Suprapubic skin (tissue), 4 donors: ENCODE measurements at regions not wholly inside any gene's neighbourhood (a gene's known extent, or its start where the extent isn't known, plus 50 kb on each side); places are given as distances from the start of the nearest gene placed in this dataset.

Experiments
- DNase-seq, 2 donors: peaks; one replicate each; pipeline ENCODE4 v3.0.0-alpha.2; 2019; ENCODE audit warnings: low spot score in 2 of 2
- H3K27ac ChIP-seq: fragments of 200-600 bp; sonication (generic); one replicate; pipeline ENCODE4 v1.5.1; 2019
- H3K27me3 ChIP-seq: fragments of 200-600 bp; sonication (generic); one replicate; pipeline ENCODE4 v1.5.1; 2019
- H3K36me3 ChIP-seq: fragments of 200-600 bp; sonication (generic); one replicate; pipeline ENCODE4 v1.5.1; 2019
- H3K4me1 ChIP-seq: fragments of 200-600 bp; sonication (generic); one replicate; pipeline ENCODE4 v1.5.1; 2019
- H3K4me3 ChIP-seq: fragments of 200-600 bp; sonication (generic); one replicate; pipeline ENCODE4 v1.5.1; 2019; ENCODE audit warnings: mild to moderate bottlenecking
- H3K9me3 ChIP-seq: fragments of 200-600 bp; sonication (generic); one replicate; pipeline ENCODE4 v1.5.1; 2019
- CTCF ChIP-seq, 2 donors: fragments of 200-600 bp in 1 of 2; fragments of 450-650 bp in 1 of 2; sonication (generic) in 1 of 2; IDR thresholded peaks; one replicate each; pipeline ENCODE4 v1.5.1; 2016 to 2019; ENCODE audit warnings: antibody characterized with exemption in 2 of 2, mild to moderate bottlenecking in 1 of 2, moderate library complexity in 1 of 2
- EP300 ChIP-seq: sonication (generic); formaldehyde crosslinking; IDR thresholded peaks from one replicate; pipeline ENCODE4 v1.6.1; 2017; ENCODE audit warnings: antibody characterized with exemption
- POLR2A ChIP-seq, 2 donors: fragments of 450-650 bp; IDR thresholded peaks; one replicate each; pipeline ENCODE4 v1.6.1; 2017; ENCODE audit warnings: antibody characterized with exemption in 2 of 2, mild to moderate bottlenecking in 2 of 2, moderate library complexity in 2 of 2
- POLR2AphosphoS5 ChIP-seq, 3 donors: sonication (generic); formaldehyde crosslinking; IDR thresholded peaks; one replicate each; pipeline ENCODE4 v1.6.1; 2017; ENCODE audit warnings: antibody characterized with exemption in 3 of 3
- WGBS: methylation state at CpG from one replicate; pipeline ENCODE4 v1.1.5; 2018; 5-methylcytosine and 5-hydroxymethylcytosine counted together

GRCh38 chr1:163439471-163439870 lies 117.7 kb downstream of the NUF2 start:
- TF ChIP-seq EP300 (no peak), POLR2AphosphoS5 (IDR thresholded peaks at IDR 0.05) (no peak)
- Histone ChIP-seq H3K4me1 (no peaks in the 10 kb centered on the region), H3K36me3 (no peaks in the 10 kb centered on the region), H3K9me3 (no peaks in the 10 kb centered on the region), H3K27ac (no peak overlapping the region), H3K27me3 (no peaks in the 10 kb centered on the region), H3K4me3 (no peak overlapping the region)
- DNase-seq = no peak
- 40% methylated on average over 6 of the region's 6 CpGs for WGBS

GRCh38 chr1:163440090-163440489 lies 118.3 kb downstream of the NUF2 start:
- no peaks in the 10 kb centered on the region for H3K36me3 ChIP-seq
- H3K4me3 ChIP-seq = no peak overlapping the region
- DNase-seq = no peak
- no peaks in the 10 kb centered on the region for H3K4me1 ChIP-seq
- H3K27me3 ChIP-seq = no peaks in the 10 kb centered on the region
- TF ChIP-seq POLR2AphosphoS5 (IDR thresholded peaks at IDR 0.05) = no peak
- no peak for TF ChIP-seq POLR2A (IDR thresholded peaks at IDR 0.05)
- no peak for TF ChIP-seq EP300
- no peak for TF ChIP-seq CTCF (IDR thresholded peaks at IDR 0.05)
- WGBS = 38% methylated on average over 4 of the region's 4 CpGs
- no peaks in the 10 kb centered on the region for H3K9me3 ChIP-seq
- H3K27ac ChIP-seq = no peak overlapping the region

GRCh38 chr1:163442231-163442879 lies 120.6 kb downstream of the NUF2 start:
- no peaks in the 10 kb centered on the region for H3K4me1 ChIP-seq
- H3K36me3 ChIP-seq = no peaks in the 10 kb centered on the region
- TF ChIP-seq CTCF (IDR thresholded peaks at IDR 0.05) = no peak
- no peak for TF ChIP-seq POLR2A (IDR thresholded peaks at IDR 0.05)
- TF ChIP-seq EP300 = no peak
- no peak for TF ChIP-seq POLR2AphosphoS5 (IDR thresholded peaks at IDR 0.05)
- H3K27ac ChIP-seq = no peak overlapping the region
- no peaks in the 10 kb centered on the region for H3K9me3 ChIP-seq
- no peaks in the 10 kb centered on the region for H3K27me3 ChIP-seq
- no peak overlapping the region for H3K4me3 ChIP-seq
- 86% methylated on average over 4 of the region's 4 CpGs for whole genome bisulfite sequencing
- no peak for DNase-seq

GRCh38 chr1:163442895-163443294 lies 121.1 kb downstream of the NUF2 start:
- H3K27me3 ChIP-seq = no peaks in the 10 kb centered on the region
- no peak overlapping the region for H3K4me3 ChIP-seq
- no peaks in the 10 kb centered on the region for H3K9me3 ChIP-seq
- no peak for TF ChIP-seq POLR2A (IDR thresholded peaks at IDR 0.05)
- no peak for TF ChIP-seq CTCF (IDR thresholded peaks at IDR 0.05)
- no peak for TF ChIP-seq POLR2AphosphoS5 (IDR thresholded peaks at IDR 0.05)
- no peak for TF ChIP-seq EP300
- WGBS = 93% methylated on average over 7 of the region's 7 CpGs
- H3K27ac ChIP-seq = no peak overlapping the region
- no peaks in the 10 kb centered on the region for H3K4me1 ChIP-seq
- DNase-seq = no peak
- no peaks in the 10 kb centered on the region for H3K36me3 ChIP-seq

- no peak for DNase-seq
- TF ChIP-seq EP300 = no peak
- H3K36me3 ChIP-seq = no peaks in the 10 kb centered on the region
- no peaks in the 10 kb centered on the region for H3K27me3 ChIP-seq
- no peaks in the 10 kb centered on the region for H3K4me1 ChIP-seq
- H3K9me3 ChIP-seq = no peaks in the 10 kb centered on the region
- no peak overlapping the region for H3K4me3 ChIP-seq
- H3K27ac ChIP-seq = no peak overlapping the region
- 80% methylated on average over 4 of the region's 4 CpGs for WGBS
These were observed 122.1 kb downstream of the NUF2 start for GRCh38 chr1:163443863-163444262.

GRCh38 chr1:163444665-163445064 lies 122.9 kb downstream of the NUF2 start:
- DNase-seq = no peak
- no peaks in the 10 kb centered on the region for H3K36me3 ChIP-seq
- WGBS = 40% methylated on average over 2 of the region's 2 CpGs
- no peak overlapping the region for H3K27ac ChIP-seq
- H3K27me3 ChIP-seq = no peaks in the 10 kb centered on the region
- H3K4me1 ChIP-seq = no peaks in the 10 kb centered on the region
- no peak overlapping the region for H3K4me3 ChIP-seq
- no peak for TF ChIP-seq EP300
- TF ChIP-seq POLR2AphosphoS5 (IDR thresholded peaks at IDR 0.05) = no peak
- TF ChIP-seq CTCF (IDR thresholded peaks at IDR 0.05) = no peak
- TF ChIP-seq POLR2A (IDR thresholded peaks at IDR 0.05) = no peak
- no peaks in the 10 kb centered on the region for H3K9me3 ChIP-seq
